ENCODE measurements at regions not wholly inside any gene's neighbourhood (a gene's known extent, or its start where the extent isn't known, plus 50 kb on each side); places are given as distances from the start of the nearest gene placed in this dataset.

- Histone ChIP-seq H3K4me1 (replicated peaks in 1 of 2; ENCODE audit: control insufficient read depth in 2 of 2, insufficient read depth in 2 of 2, low read length in 2 of 2) (no peaks in the 10 kb centered on the region), H3K9me1 (ENCODE audit: control insufficient read depth, insufficient read depth, low read length) (no peaks in the 10 kb centered on the region), H4K20me1 (replicated peaks; ENCODE audit: control insufficient read depth, insufficient read depth, low read length) (peaks cover 3% of the 10 kb centered on the region; the same call in 1 of the 2 replicates), H3K79me2 (ENCODE audit: control insufficient read depth, insufficient read depth, low read length) (no peaks in the 10 kb centered on the region), H3K27ac (ENCODE audit: extremely low read depth, low read depth, low read length) (no peak overlapping the region), H3K4me2 (ENCODE audit: insufficient read depth, low read length) (no peak overlapping the region), H3K27me3 (ENCODE audit: control insufficient read depth in 2 of 2, insufficient read depth in 2 of 2, low read length in 2 of 2) (peaks cover 5 to 17% of the 10 kb centered on the region in 2 experiments; a peak in 3 of 5 replicates), H3K36me3 (ENCODE audit: control insufficient read depth, insufficient read depth, low read length) (no peaks in the 10 kb centered on the region), H3K9ac (ENCODE audit: insufficient read depth in 1 of 2, low read depth in 2 of 2, low read length in 2 of 2) (no peak overlapping the region), H3K9me3 (replicated peaks; ENCODE audit: control insufficient read depth, insufficient read depth, low read depth, low read length) (no peaks in the 10 kb centered on the region), H3K4me3 (no peak overlapping the region), H2AFZ (ENCODE audit: low read depth, low read length) (no peak overlapping the region)
- 0% methylated on average over 6 of the region's 6 CpGs for WGBS (ENCODE audit: insufficient coverage, low coverage, missing lambda C conversion rate)
- DNase-seq (ENCODE audit: extremely low read depth in 1 of 4, low spot score in 3 of 4) (peak; percentile 33 to 56 (median 48)), FAIRE-seq (peak; percentile 75), ATAC-seq (peak; percentile 87)
- BruUV-seq (replicated peaks): no TSS peak
- intact Hi-C loops (cut with micrococcal nuclease): loop anchor here (1.0 kb wide), 1 partner anchor 222 kb away; no protein-coding TSS in a partner anchor
- POLR2A ChIA-PET: interaction anchor here (0.6 kb wide), 2 partner anchors 27 to 221 kb away, joined by 3 read pairs; no protein-coding TSS in a partner anchor
- CTCF ChIA-PET (ENCODE audit: low intra/inter-chr PET ratio): interaction anchor here (0.6 to 0.7 kb wide), 3 partner anchors 10 to 1025 kb away, joined by 3 to 5 read pairs (median 4); no protein-coding TSS in a partner anchor
- in situ Hi-C loops (cut with MboI): no loop called here
- TF ChIP-seq, protein P1, sequence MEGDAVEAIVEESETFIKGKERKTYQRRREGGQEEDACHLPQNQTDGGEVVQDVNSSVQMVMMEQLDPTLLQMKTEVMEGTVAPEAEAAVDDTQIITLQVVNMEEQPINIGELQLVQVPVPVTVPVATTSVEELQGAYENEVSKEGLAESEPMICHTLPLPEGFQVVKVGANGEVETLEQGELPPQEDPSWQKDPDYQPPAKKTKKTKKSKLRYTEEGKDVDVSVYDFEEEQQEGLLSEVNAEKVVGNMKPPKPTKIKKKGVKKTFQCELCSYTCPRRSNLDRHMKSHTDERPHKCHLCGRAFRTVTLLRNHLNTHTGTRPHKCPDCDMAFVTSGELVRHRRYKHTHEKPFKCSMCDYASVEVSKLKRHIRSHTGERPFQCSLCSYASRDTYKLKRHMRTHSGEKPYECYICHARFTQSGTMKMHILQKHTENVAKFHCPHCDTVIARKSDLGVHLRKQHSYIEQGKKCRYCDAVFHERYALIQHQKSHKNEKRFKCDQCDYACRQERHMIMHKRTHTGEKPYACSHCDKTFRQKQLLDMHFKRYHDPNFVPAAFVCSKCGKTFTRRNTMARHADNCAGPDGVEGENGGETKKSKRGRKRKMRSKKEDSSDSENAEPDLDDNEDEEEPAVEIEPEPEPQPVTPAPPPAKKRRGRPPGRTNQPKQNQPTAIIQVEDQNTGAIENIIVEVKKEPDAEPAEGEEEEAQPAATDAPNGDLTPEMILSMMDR (IDR thresholded peaks at IDR 0.05 in 2 of 3, conservative IDR thresholded peaks at IDR 0.05 in 1 of 3; ENCODE audit: insufficient read depth in 2 of 3, low read depth in 1 of 3, low read length in 3 of 3): peak; percentile 60 to 73 (median 66)
- TF ChIP-seq HMG20B (CRISPR knock-in tag; IDR thresholded peaks at IDR 0.05) (no peak), SMC3 (conservative IDR thresholded peaks at IDR 0.05; ENCODE audit: insufficient read depth, low read depth, low read length) (peak; percentile 59), GABPB1 (CRISPR knock-in tag; IDR thresholded peaks at IDR 0.05) (no peak), TCF15 (CRISPR knock-in tag; IDR thresholded peaks at IDR 0.05) (no peak), ZNF444 (CRISPR knock-in tag; IDR thresholded peaks at IDR 0.05) (no peak), SREBF1 (IDR thresholded peaks at IDR 0.05; ENCODE audit: borderline replicate concordance, low read depth, low read length) (no peak), ZBTB34 (CRISPR knock-in tag; IDR thresholded peaks at IDR 0.05) (no peak), SMAD4 (CRISPR knock-in tag; conservative IDR thresholded peaks at IDR 0.05) (no peak), RAD21 (CRISPR knock-in tag; conservative IDR thresholded peaks at IDR 0.05 in 1 of 2, IDR thresholded peaks at IDR 0.05 in 1 of 2) (peak in 1 of 2 experiments; percentile 52; a peak in 2 of 4 replicates), MLX (CRISPR knock-in tag; conservative IDR thresholded peaks at IDR 0.05) (no peak), CTCFL (IDR thresholded peaks at IDR 0.05; ENCODE audit: borderline replicate concordance, insufficient read depth, low read depth, low read length, poor library complexity, severe bottlenecking) (peak; percentile 55), ZNF408 (CRISPR knock-in tag; IDR thresholded peaks at IDR 0.05; ENCODE audit: low read depth) (no peak)
Measured at GRCh38 chr20:40741507-40742106, 52.6 kb upstream of the MAFB start.

Measured in K562 (cell line).